ENCODE measurements at regions not wholly inside any gene's neighbourhood (a gene's known extent, or its start where the extent isn't known, plus 50 kb on each side); places are given as distances from the start of the nearest gene placed in this dataset.
"Not testable (repeated sequence)": the region's sequence is repeated elsewhere in the genome, so short reads cannot be mapped to it uniquely, and the experiment has no call there.

DNA sequence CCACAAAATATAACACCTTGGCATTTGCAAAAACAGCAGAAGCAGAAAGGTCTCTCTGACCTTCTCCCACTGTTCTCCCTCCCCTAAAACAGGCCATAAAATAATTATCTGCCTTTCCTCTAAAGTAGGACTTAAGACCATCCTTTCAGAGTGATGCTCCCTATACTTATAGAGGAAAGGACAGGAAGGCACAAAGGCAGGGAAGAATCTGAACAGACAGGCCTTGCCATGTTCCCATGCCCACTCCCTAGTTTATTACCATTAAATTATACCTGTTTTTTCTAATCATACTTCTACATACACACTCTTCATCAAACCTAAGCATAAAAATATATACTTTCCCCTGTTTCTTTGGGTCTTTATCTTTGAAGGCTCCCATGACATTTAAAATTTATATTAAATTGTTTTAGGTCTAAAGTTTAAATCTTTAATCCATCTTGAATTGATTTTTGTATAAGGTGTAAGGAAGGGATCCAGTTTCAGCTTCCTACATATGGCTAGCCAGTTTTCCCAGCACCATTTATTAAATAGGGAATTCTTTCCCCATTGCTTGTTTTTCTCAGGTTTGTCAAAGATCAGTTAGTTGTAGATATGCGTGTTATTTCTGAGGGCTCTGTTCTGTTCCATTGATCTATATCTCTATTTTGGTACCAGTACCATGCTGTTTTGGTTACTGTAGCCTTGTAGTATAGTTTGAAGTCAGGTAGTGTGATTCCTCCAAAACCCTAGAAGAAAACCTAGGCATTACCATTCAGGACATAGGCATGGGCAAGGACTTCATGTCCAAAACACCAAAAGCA, 755.8 kb upstream of the ADGRB3 start:
- H3K27ac ChIP-seq (ENCODE audit: low read length); H3K4me3 ChIP-seq (ENCODE audit: low read length); ATAC-seq; H3K27me3 ChIP-seq (ENCODE audit: control insufficient read depth, insufficient read depth, low read length); H3K9me3 Mint-ChIP-seq; intact Hi-C loops (cut with micrococcal nuclease); H3K4me1 Mint-ChIP-seq; H3K4me3 Mint-ChIP-seq; H3K4me1 ChIP-seq (ENCODE audit: control insufficient read depth, insufficient read depth, low read length); H3K27ac Mint-ChIP-seq; DNase-seq; H3K27me3 Mint-ChIP-seq (ENCODE audit: low read depth in 2 of 2); H3K36me3 ChIP-seq (ENCODE audit: control insufficient read depth, insufficient read depth, low read length); H3K36me3 Mint-ChIP-seq: not testable (repeated sequence)
- WGBS (ENCODE audit: insufficient coverage): 80% methylated on average over 1 of the region's 1 CpG
- H3K9me3 ChIP-seq (ENCODE audit: control insufficient read depth, insufficient read depth, low read length): peaks cover 28% of the 10 kb centered on the region

DNA sequence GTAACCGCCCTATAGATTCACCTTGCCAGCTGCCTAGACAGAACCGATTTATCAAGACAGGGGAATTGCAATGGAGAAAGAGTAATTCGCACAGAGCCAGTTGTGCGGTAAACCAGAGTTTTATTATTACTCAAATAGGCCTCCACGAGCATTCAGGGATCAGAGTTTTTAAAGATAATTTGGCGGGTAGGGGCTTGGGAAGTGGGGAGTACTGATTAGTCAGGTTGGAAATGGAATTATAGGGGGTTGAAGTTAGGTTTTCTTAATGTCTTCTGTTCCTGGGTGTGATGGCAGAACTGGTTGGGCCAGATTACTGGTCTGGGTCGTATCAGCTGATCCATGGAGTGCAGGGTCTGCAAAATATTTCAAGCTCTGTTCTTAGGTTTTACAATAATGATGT, 756.9 kb upstream of the ADGRB3 start:
- H3K27ac Mint-ChIP-seq; H3K4me1 ChIP-seq (ENCODE audit: control insufficient read depth, insufficient read depth, low read length); H3K27me3 Mint-ChIP-seq (ENCODE audit: low read depth in 2 of 2); H3K4me1 Mint-ChIP-seq; DNase-seq; H3K27ac ChIP-seq (ENCODE audit: low read length); intact Hi-C loops (cut with micrococcal nuclease); H3K36me3 Mint-ChIP-seq; H3K36me3 ChIP-seq (ENCODE audit: control insufficient read depth, insufficient read depth, low read length); ATAC-seq; H3K27me3 ChIP-seq (ENCODE audit: control insufficient read depth, insufficient read depth, low read length); H3K4me3 Mint-ChIP-seq; H3K4me3 ChIP-seq (ENCODE audit: low read length): not testable (repeated sequence)
- peaks cover 6 to 13% of the 10 kb centered on the region in 2 donors for H3K9me3 Mint-ChIP-seq
- peaks cover 23% of the 10 kb centered on the region for H3K9me3 ChIP-seq (ENCODE audit: control insufficient read depth, insufficient read depth, low read length)
- 89% methylated on average over 7 of the region's 7 CpGs for WGBS (ENCODE audit: insufficient coverage)

DNA sequence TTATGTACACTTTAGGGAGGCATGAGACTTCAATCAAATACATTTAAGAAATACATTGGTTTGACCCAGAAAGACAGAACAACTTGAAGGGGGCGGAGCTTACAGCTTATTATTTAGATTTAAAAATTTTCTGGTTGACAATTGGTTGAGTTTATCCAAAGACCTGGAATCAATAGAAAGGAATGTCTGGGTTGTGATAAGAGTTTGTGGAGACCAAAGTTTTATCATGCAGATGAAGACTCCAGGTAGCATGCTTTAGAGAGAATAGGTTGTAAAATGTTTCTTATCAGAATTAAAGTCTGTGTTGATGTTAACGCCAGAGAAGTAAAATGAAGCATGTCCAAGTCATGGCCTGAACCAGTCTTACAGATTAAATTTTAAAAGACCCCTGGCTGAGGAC, 757.8 kb upstream of the ADGRB3 start:
- H3K9me3 ChIP-seq (ENCODE audit: control insufficient read depth, insufficient read depth, low read length): peaks cover 17% of the 10 kb centered on the region
- no peaks in the 10 kb centered on the region for H3K27me3 ChIP-seq (ENCODE audit: control insufficient read depth, insufficient read depth, low read length)
- H3K4me1 Mint-ChIP-seq: no peaks in the 10 kb centered on the region
- no peaks in the 10 kb centered on the region for H3K36me3 ChIP-seq (ENCODE audit: control insufficient read depth, insufficient read depth, low read length)
- 86% methylated on average over 2 of the region's 2 CpGs for WGBS (ENCODE audit: insufficient coverage)
- DNase-seq: no peak
- intact Hi-C loops (cut with micrococcal nuclease): no loop called here
- no peak overlapping the region for H3K4me3 ChIP-seq (ENCODE audit: low read length)
- no peak overlapping the region for H3K4me3 Mint-ChIP-seq
- no peaks in the 10 kb centered on the region for H3K36me3 Mint-ChIP-seq
- no peak for ATAC-seq
- no peak overlapping the region for H3K27ac ChIP-seq (ENCODE audit: low read length)
- H3K4me1 ChIP-seq (ENCODE audit: control insufficient read depth, insufficient read depth, low read length): no peaks in the 10 kb centered on the region
- TF ChIP-seq, protein P1, sequence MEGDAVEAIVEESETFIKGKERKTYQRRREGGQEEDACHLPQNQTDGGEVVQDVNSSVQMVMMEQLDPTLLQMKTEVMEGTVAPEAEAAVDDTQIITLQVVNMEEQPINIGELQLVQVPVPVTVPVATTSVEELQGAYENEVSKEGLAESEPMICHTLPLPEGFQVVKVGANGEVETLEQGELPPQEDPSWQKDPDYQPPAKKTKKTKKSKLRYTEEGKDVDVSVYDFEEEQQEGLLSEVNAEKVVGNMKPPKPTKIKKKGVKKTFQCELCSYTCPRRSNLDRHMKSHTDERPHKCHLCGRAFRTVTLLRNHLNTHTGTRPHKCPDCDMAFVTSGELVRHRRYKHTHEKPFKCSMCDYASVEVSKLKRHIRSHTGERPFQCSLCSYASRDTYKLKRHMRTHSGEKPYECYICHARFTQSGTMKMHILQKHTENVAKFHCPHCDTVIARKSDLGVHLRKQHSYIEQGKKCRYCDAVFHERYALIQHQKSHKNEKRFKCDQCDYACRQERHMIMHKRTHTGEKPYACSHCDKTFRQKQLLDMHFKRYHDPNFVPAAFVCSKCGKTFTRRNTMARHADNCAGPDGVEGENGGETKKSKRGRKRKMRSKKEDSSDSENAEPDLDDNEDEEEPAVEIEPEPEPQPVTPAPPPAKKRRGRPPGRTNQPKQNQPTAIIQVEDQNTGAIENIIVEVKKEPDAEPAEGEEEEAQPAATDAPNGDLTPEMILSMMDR (IDR thresholded peaks at IDR 0.05): no peak
- H3K9me3 Mint-ChIP-seq: peaks cover 7 to 15% of the 10 kb centered on the region in 2 donors
- no peaks in the 10 kb centered on the region for H3K27me3 Mint-ChIP-seq (ENCODE audit: low read depth in 2 of 2)
- H3K27ac Mint-ChIP-seq: no peak overlapping the region

DNA sequence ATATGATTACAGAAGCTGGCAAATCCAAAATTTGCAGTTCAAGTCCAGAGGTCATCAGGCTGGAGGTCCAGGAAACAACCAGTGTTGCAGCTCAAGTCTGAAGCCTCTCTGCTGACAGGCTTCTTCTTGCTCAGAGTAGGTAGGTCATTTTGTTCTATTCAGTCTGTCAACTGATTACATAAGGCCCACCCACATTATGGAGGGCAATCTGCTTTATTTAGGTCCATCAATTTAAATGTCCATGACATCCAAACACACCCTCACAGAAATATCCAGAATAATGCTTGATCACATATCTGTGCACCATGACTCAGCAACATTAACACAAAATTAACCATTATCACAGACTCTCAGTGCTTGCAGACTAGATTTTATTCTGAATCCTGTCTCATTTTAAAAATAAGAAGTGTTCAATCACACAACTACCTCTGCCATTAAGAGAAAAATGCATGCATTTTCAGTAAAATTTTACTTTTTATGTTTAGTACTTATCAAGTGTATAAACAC, 759.2 kb upstream of the ADGRB3 start:
- no peak overlapping the region for H3K27ac ChIP-seq (ENCODE audit: low read length)
- no peak overlapping the region for H3K27ac Mint-ChIP-seq
- H3K4me3 Mint-ChIP-seq: no peak overlapping the region
- no peaks in the 10 kb centered on the region for H3K36me3 Mint-ChIP-seq
- H3K36me3 ChIP-seq (ENCODE audit: control insufficient read depth, insufficient read depth, low read length): no peaks in the 10 kb centered on the region
- H3K9me3 Mint-ChIP-seq: peaks cover 7 to 15% of the 10 kb centered on the region in 2 donors
- H3K4me1 ChIP-seq (ENCODE audit: control insufficient read depth, insufficient read depth, low read length): no peaks in the 10 kb centered on the region
- H3K27me3 Mint-ChIP-seq (ENCODE audit: low read depth in 2 of 2): no peaks in the 10 kb centered on the region
- peaks cover 8% of the 10 kb centered on the region for H3K9me3 ChIP-seq (ENCODE audit: control insufficient read depth, insufficient read depth, low read length)
- ATAC-seq (no peak), DNase-seq (no peak)
- no peaks in the 10 kb centered on the region for H3K4me1 Mint-ChIP-seq
- no peaks in the 10 kb centered on the region for H3K27me3 ChIP-seq (ENCODE audit: control insufficient read depth, insufficient read depth, low read length)
- H3K4me3 ChIP-seq (ENCODE audit: low read length): no peak overlapping the region
- intact Hi-C loops (cut with micrococcal nuclease): no loop called here
- TF ChIP-seq, protein P1 (IDR thresholded peaks at IDR 0.05): no peak
